Pancreas (tissue), 10 donors: ENCODE measurements at regions not wholly inside any gene's neighbourhood (a gene's known extent, or its start where the extent isn't known, plus 50 kb on each side); places are given as distances from the start of the nearest gene placed in this dataset.

ENCODE experiments used
- ATAC-seq, 4 donors: fragments of 200-7000 bp; cut with Tn5 transposase; one replicate each; pipeline versions ENCODE4 v1.8.0 to v1.9.1; 2020; ENCODE audit warnings: mild to moderate bottlenecking in 4 of 4, moderate library complexity in 4 of 4
- DNase-seq, 6 donors: peaks; one replicate each; pipeline ENCODE4 v3.0.0-alpha.2; 2020
- FAIRE-seq: peaks from 2 replicates; lab custom pipeline; 2012; peaks lifted over from hg19 to GRCh38; lab: Jason Lieb, UNC
- H3K27ac ChIP-seq, 4 donors: fragments of 200-600 bp; sonication (generic); 1 replicate in 3 of 4; 2 replicates in 1 of 4; pipeline versions ENCODE4 v1.5.0 to v1.8.0; 2020
- H3K27me3 ChIP-seq, 4 donors: fragments of 200-600 bp; one replicate each; pipeline ENCODE4 v1.8.0; 2021
- H3K36me3 ChIP-seq, 3 donors: fragments of 200-600 bp; sonication (generic) in 1 of 3; one replicate each; pipeline versions ENCODE4 v1.5.0 to v1.8.0; 2020 to 2021
- H3K4me1 ChIP-seq, 3 donors: fragments of 200-600 bp; one replicate each; pipeline ENCODE4 v1.8.0; 2021
- H3K4me3 ChIP-seq, 4 donors: fragments of 200-600 bp; sonication (generic) in 2 of 4; one replicate each; pipeline versions ENCODE4 v1.5.0 to v1.8.0; 2020 to 2021
- H3K9me3 ChIP-seq, 4 donors: fragments of 200-600 bp; one replicate each; pipeline ENCODE4 v1.8.0; 2021
- WGBS, 2 donors: extraction: QIAGEN DNeasy Blood & Tissue Kit; methylation state at CpG; one replicate each; pipeline ENCODE4 v1.1.7; 2013; 5-methylcytosine and 5-hydroxymethylcytosine counted together
- intact Hi-C, 3 donors: fragments of 100-400 bp; cut with DNase I; formaldehyde crosslinking; loops; one replicate each; pipeline versions ENCODE4 v1.11.1 to v1.14.2; 2022
- TF ChIP-seq, protein P1 (sequence below), 4 donors: fragments of 200-600 bp; sonication (generic) in 3 of 4; IDR thresholded peaks; one replicate each; pipeline versions ENCODE4 v1.5.0 to v1.8.0; 2021; ENCODE audit warnings: antibody characterized with exemption in 4 of 4
- donor health status: healthy with polysubstance abuse.
- donor health status: DM: no; HTN: no; CAD: no; lungs with moderate emphysema.
- donor health status: DM: no; HTN: no; CAD: no.
- donor health status: control.
- donor health status: control.
- donor health status: Bipolar disorder and iron deficiency.
- donor health status: DM: yes; HTN: yes; CAD: no.
- donor health status: DM: no; HTN: no; CAD: no.
- donor health status: DM: no; HTN: no; CAD: no.
- donor health status: DM: yes; HTN: yes; CAD: no.

DNA sequence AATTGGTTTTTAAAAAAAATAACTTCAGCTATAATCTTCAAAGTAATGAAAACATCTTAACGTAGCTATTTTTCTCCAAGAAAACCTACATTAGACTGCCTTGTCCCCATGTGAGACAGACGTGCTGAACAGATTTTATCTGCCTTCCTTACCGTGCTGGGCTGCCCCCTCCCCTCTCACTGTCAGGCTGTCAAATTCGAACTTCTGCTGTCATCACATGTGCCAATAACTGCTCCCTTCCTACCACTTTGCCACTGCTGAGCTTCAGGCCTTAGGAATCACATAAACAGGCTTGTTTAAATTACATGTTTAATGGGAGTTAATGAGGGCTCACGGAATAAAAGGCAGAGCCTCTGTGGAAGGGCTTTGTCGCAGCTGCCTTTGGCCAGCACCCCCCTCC is 77.0 kb upstream of the NHSL1 start:
- intact Hi-C loops: no loop called here
- Histone ChIP-seq H3K4me1 (no peaks in the 10 kb centered on the region), H3K36me3 (no peaks in the 10 kb centered on the region), H3K27ac (no peak overlapping the region), H3K4me3 (no peak overlapping the region), H3K9me3 (no peaks in the 10 kb centered on the region), H3K27me3 (no peaks in the 10 kb centered on the region)
- no peak for FAIRE-seq
- TF ChIP-seq, protein P1, sequence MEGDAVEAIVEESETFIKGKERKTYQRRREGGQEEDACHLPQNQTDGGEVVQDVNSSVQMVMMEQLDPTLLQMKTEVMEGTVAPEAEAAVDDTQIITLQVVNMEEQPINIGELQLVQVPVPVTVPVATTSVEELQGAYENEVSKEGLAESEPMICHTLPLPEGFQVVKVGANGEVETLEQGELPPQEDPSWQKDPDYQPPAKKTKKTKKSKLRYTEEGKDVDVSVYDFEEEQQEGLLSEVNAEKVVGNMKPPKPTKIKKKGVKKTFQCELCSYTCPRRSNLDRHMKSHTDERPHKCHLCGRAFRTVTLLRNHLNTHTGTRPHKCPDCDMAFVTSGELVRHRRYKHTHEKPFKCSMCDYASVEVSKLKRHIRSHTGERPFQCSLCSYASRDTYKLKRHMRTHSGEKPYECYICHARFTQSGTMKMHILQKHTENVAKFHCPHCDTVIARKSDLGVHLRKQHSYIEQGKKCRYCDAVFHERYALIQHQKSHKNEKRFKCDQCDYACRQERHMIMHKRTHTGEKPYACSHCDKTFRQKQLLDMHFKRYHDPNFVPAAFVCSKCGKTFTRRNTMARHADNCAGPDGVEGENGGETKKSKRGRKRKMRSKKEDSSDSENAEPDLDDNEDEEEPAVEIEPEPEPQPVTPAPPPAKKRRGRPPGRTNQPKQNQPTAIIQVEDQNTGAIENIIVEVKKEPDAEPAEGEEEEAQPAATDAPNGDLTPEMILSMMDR (IDR thresholded peaks at IDR 0.05): no peak
- WGBS, 2 donors: 76% methylated on average over 6 of the region's 6 CpGs
- DNase-seq: no peak
- ATAC-seq: no peak

- Histone ChIP-seq H3K4me3 (no peak overlapping the region), H3K27me3 (no peaks in the 10 kb centered on the region), H3K27ac (no peak overlapping the region), H3K4me1 (no peaks in the 10 kb centered on the region), H3K9me3 (no peaks in the 10 kb centered on the region), H3K36me3 (no peaks in the 10 kb centered on the region)
- ATAC-seq (peak in 3 of 4 donors; percentile 26 to 73 (median 44)), DNase-seq (no peak), FAIRE-seq (no peak)
- intact Hi-C loops: no loop called here
- WGBS, 2 donors: 59 to 60% methylated on average over 9 of the region's 9 CpGs
- TF ChIP-seq, protein P1 (IDR thresholded peaks at IDR 0.05): no peak
These were observed 78.0 kb upstream of the NHSL1 start for GRCh38 chr6:138577151-138577915.

- Histone ChIP-seq H3K27ac (no peak overlapping the region), H3K4me3 (no peak overlapping the region), H3K4me1 (no peaks in the 10 kb centered on the region), H3K27me3 (no peaks in the 10 kb centered on the region), H3K9me3 (no peaks in the 10 kb centered on the region), H3K36me3 (no peaks in the 10 kb centered on the region)
- 67 to 72% methylated on average over 4 of the region's 4 CpGs for WGBS, 2 donors
- intact Hi-C loops: no loop called here
- TF ChIP-seq, protein P1 (IDR thresholded peaks at IDR 0.05): no peak
- DNase-seq (no peak), FAIRE-seq (no peak), ATAC-seq (no peak)
These were observed 80.7 kb upstream of the NHSL1 start for GRCh38 chr6:138580040-138580439.

DNA sequence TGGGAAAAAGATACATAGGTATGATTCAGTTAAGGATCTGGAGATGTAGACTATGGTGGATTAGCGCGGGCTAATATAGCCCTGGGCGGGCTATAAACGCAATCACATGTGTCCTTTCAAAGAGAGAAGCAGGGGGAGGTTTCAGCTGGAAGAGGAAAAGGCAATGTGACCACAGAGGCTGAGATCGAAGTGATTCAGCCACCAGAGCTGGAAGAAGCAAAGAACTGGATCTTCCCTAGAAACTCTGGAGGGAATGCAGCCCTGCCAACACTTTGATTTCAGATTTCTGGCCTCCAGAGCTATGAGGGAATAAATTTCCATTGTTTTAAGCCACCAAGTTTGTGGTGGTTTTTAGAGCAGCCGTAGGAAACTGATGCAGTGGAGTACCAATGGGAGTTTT is 81.5 kb upstream of the NHSL1 start:
- intact Hi-C loops: no loop called here
- no peaks in the 10 kb centered on the region for H3K36me3 ChIP-seq
- TF ChIP-seq, protein P1 (IDR thresholded peaks at IDR 0.05): no peak
- DNase-seq: no peak
- no peaks in the 10 kb centered on the region for H3K27me3 ChIP-seq
- no peak for ATAC-seq
- H3K9me3 ChIP-seq: no peaks in the 10 kb centered on the region
- no peak for FAIRE-seq
- H3K27ac ChIP-seq: no peak overlapping the region
- 89 to 94% methylated on average over 6 of the region's 6 CpGs for WGBS, 2 donors
- H3K4me1 ChIP-seq: no peaks in the 10 kb centered on the region
- H3K4me3 ChIP-seq: no peak overlapping the region

DNA sequence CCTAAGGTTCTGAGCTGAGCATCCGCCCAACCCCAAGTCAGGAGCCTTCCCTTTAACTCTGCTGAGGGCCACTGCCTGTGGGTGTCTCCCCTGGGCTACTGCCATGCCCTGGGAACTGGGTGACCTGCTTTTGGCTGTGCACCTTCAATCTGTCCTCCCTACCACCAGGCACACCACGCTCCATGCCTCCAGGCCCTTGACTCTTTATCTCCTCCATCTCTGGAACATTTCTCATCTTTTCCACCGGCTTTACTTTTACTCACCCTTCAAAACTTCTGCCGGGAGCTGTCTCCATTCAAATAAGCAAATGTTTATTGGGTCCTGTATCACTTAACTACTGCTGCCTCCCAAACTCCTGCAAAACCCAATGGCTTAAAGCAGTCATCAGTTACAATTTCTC is 83.3 kb upstream of the NHSL1 start:
- H3K9me3 ChIP-seq: no peaks in the 10 kb centered on the region
- DNase-seq: no peak
- H3K36me3 ChIP-seq: no peaks in the 10 kb centered on the region
- 93% methylated on average over 4 of the region's 4 CpGs for WGBS, 2 donors
- intact Hi-C loops: no loop called here
- no peak for FAIRE-seq
- TF ChIP-seq, protein P1 (IDR thresholded peaks at IDR 0.05): no peak
- no peak for ATAC-seq
- no peak overlapping the region for H3K4me3 ChIP-seq
- no peaks in the 10 kb centered on the region for H3K4me1 ChIP-seq
- no peak overlapping the region for H3K27ac ChIP-seq
- no peaks in the 10 kb centered on the region for H3K27me3 ChIP-seq
